Kidney (tissue), 13 donors: ENCODE measurements at regions not wholly inside any gene's neighbourhood (a gene's known extent, or its start where the extent isn't known, plus 50 kb on each side); places are given as distances from the start of the nearest gene placed in this dataset.
A peak's percentile ranks its signal among the peaks of the same experiment; 100 is the strongest.
"Not testable (repeated sequence)": the region's sequence is repeated elsewhere in the genome, so short reads cannot be mapped to it uniquely, and the experiment has no call there.

ENCODE experiments used
- DNase-seq, 5 donors: peaks; one replicate each; pipeline ENCODE4 v3.0.0-alpha.2; 2013 to 2020
- FAIRE-seq: peaks from 2 replicates; lab custom pipeline; 2012; peaks lifted over from hg19 to GRCh38; lab: Jason Lieb, UNC
- H3K27ac ChIP-seq, 2 donors: one replicate each; pipeline ENCODE4 v1.7.0; 2013; ENCODE audit warnings: low read depth in 2 of 2, low read length in 2 of 2, inconsistent platforms in 1 of 2
- H3K27me3 ChIP-seq: one replicate; pipeline ENCODE4 v1.7.1; 2013; ENCODE audit warnings: low read length, inconsistent platforms; ENCODE audit not compliant: control insufficient read depth, insufficient read depth
- H3K36me3 ChIP-seq, 3 donors: one replicate each; pipeline versions ENCODE4 v1.7.0 to v1.7.1; 2013; ENCODE audit warnings: low read length in 3 of 3, control low read depth in 1 of 3, inconsistent platforms in 1 of 3; ENCODE audit not compliant: insufficient read depth in 3 of 3, control insufficient read depth in 2 of 3
- H3K4me1 ChIP-seq, 3 donors: one replicate each; pipeline versions ENCODE4 v1.7.0 to v1.7.1; 2013; ENCODE audit warnings: low read length in 3 of 3, inconsistent platforms in 1 of 3, low read depth in 1 of 3; ENCODE audit not compliant: control insufficient read depth in 2 of 3, insufficient read depth in 2 of 3
- H3K4me3 ChIP-seq, 3 donors: one replicate each; pipeline versions ENCODE4 v1.7.0 to v1.8.1; 2013; ENCODE audit warnings: low read length in 3 of 3, control low read depth in 1 of 3, inconsistent platforms in 1 of 3
- H3K9ac ChIP-seq, 3 donors: one replicate each; pipeline versions ENCODE4 v1.7.0 to v1.7.1; 2013; ENCODE audit warnings: low read length in 3 of 3, control low read depth in 1 of 3, inconsistent platforms in 1 of 3
- H3K9me3 ChIP-seq, 3 donors: one replicate each; pipeline versions ENCODE4 v1.7.0 to v1.7.1; 2013; ENCODE audit warnings: low read length in 3 of 3, control low read depth in 1 of 3, inconsistent platforms in 1 of 3; ENCODE audit not compliant: control insufficient read depth in 2 of 3, insufficient read depth in 1 of 3
- intact Hi-C: fragments of 100-400 bp; cut with DNase I; formaldehyde crosslinking; loops from one replicate; pipeline ENCODE4 v1.11.1; 2022
- TF ChIP-seq, protein P1 (sequence below): IDR thresholded peaks from 3 replicates; pipeline ENCODE4 v1.5.1; 2012; ENCODE audit warnings: mild to moderate bottlenecking, moderate library complexity, borderline replicate concordance; ENCODE audit not compliant: insufficient read depth; ENCODE audit errors: extremely low read depth
- donor health status: control.
- donor health status: control.
- donor health status: control.
- donor health status: control.
- donor health status: control.
- donor health status: DM: yes; HTN: yes; CAD: no.
- donor health status: Normal renal cell carcinoma (clear cell type).

DNA sequence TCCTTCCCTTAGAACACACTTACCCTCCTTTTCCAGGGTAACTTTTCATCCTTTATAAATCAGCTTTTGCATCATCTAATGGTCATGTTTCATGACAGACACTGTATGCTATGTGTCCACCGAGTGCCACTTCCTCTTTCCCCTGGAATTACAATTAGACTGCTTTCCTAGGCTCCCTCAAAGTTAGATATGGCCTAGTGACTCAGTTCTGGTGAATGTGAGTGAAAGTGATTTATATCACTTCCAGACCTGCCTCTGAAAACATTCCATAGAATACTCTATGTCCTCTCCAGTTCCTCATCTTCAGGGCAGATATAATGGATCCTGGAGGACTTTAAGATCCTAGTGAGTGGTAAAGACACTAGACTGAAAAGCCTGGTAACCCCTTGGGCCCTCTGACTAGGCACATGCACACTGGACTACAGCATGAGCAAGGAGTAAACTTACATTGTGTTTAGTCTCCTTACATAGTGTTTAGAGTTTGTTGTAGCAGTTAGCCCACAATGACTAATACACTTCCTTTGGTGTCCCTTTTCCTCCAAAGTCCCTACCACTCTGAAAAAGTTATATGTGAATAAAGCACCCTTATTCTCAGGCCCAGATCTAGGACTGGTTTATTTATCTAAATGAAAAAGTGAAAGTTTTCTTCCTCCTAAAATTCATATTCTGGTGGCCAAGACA is 59.3 kb downstream of the GPR88 start:
- no peak overlapping the region for H3K27ac ChIP-seq
- FAIRE-seq (no peak), DNase-seq (peak in 2 of 5 donors; percentile 25 to 39)
- no peaks in the 10 kb centered on the region for H3K4me1 ChIP-seq
- intact Hi-C loops = no loop called here
- H3K27me3 ChIP-seq = no peaks in the 10 kb centered on the region
- no peaks in the 10 kb centered on the region for H3K9me3 ChIP-seq
- TF ChIP-seq, protein P1, sequence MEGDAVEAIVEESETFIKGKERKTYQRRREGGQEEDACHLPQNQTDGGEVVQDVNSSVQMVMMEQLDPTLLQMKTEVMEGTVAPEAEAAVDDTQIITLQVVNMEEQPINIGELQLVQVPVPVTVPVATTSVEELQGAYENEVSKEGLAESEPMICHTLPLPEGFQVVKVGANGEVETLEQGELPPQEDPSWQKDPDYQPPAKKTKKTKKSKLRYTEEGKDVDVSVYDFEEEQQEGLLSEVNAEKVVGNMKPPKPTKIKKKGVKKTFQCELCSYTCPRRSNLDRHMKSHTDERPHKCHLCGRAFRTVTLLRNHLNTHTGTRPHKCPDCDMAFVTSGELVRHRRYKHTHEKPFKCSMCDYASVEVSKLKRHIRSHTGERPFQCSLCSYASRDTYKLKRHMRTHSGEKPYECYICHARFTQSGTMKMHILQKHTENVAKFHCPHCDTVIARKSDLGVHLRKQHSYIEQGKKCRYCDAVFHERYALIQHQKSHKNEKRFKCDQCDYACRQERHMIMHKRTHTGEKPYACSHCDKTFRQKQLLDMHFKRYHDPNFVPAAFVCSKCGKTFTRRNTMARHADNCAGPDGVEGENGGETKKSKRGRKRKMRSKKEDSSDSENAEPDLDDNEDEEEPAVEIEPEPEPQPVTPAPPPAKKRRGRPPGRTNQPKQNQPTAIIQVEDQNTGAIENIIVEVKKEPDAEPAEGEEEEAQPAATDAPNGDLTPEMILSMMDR = no peak
- no peak overlapping the region for H3K9ac ChIP-seq
- H3K4me3 ChIP-seq = no peak overlapping the region
- no peaks in the 10 kb centered on the region for H3K36me3 ChIP-seq

DNA sequence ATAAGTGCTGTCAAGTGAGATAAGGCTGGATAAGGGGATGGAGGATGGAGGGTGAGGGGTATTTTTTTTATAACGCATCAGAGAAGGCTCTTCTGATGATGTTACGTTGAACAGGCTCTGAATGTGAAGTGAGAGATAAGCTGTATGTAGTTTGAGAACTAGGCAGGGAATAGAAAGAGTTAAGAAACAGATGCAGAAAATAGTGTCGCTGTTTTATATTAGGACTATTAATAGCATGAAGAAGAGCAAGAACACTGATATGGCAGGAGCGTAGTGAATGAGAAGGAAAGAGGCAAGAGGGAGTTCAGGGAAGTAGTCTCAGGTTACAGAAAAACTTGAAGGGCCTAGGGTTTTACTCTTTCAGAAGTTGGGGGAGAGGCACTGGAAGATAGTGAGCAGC is 59.8 kb downstream of the GPR88 start:
- H3K36me3 ChIP-seq = no peaks in the 10 kb centered on the region
- H3K9ac ChIP-seq = no peak overlapping the region
- intact Hi-C loops = no loop called here
- no peaks in the 10 kb centered on the region for H3K9me3 ChIP-seq
- H3K27ac ChIP-seq = no peak overlapping the region
- H3K4me1 ChIP-seq = no peaks in the 10 kb centered on the region
- TF ChIP-seq, protein P1 = no peak
- H3K4me3 ChIP-seq = no peak overlapping the region
- no peaks in the 10 kb centered on the region for H3K27me3 ChIP-seq
- peak in 2 of 5 donors; percentile 46 to 57 for DNase-seq
- no peak for FAIRE-seq

- DNase-seq, H3K9ac ChIP-seq, H3K27ac ChIP-seq, H3K9me3 ChIP-seq, H3K36me3 ChIP-seq, H3K4me1 ChIP-seq, FAIRE-seq, H3K27me3 ChIP-seq, H3K4me3 ChIP-seq, intact Hi-C loops: not testable (repeated sequence)
Observed at GRCh38 chr1:100600377-100600776, 62.4 kb downstream of the GPR88 start.

DNA sequence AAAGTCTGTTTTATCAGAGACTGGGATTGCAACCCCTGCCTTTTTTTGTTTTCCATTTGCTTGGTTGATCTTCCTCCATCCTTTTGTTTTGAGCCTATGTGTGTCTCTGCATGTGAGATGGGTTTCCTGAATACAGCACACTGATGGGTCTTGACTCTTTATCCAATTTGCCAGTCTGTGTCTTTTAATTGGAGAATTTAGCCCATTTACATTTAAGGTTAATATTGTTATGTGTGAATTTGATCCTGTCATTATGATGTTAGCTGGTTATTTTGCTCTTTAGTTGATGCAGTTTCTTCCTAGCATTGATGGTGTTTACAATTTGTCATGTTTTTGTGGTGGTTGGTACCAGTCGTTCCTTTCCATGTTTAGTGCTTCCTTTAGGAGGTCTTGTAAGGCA is 64.1 kb downstream of the GPR88 start:
- H3K4me3 ChIP-seq, H3K36me3 ChIP-seq, FAIRE-seq, H3K27ac ChIP-seq, H3K4me1 ChIP-seq, DNase-seq, H3K9ac ChIP-seq, H3K27me3 ChIP-seq, H3K9me3 ChIP-seq, intact Hi-C loops: not testable (repeated sequence)
